NB4 (cell line): ENCODE measurements at regions not wholly inside any gene's neighbourhood (a gene's known extent, or its start where the extent isn't known, plus 50 kb on each side); places are given as distances from the start of the nearest gene placed in this dataset.

Experiments used
- CTCF ChIP-seq: IDR thresholded peaks from one replicate; pipeline ENCODE4 v1.5.1; 2012; ENCODE audit warnings: low read depth, low read length
- MYC ChIP-seq: IDR thresholded peaks from 2 replicates; pipeline ENCODE4 v1.6.1; 2011; ENCODE audit warnings: low read depth, low read length
- TF ChIP-seq, protein P1 (sequence below): IDR thresholded peaks from 2 replicates; pipeline ENCODE4 v1.6.1; 2011; ENCODE audit warnings: low read depth, low read length

- TF ChIP-seq, protein P1, sequence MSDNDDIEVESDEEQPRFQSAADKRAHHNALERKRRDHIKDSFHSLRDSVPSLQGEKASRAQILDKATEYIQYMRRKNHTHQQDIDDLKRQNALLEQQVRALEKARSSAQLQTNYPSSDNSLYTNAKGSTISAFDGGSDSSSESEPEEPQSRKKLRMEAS: no peak
- TF ChIP-seq CTCF (no peak), MYC (no peak)
Measured at GRCh38 chr1:36735436-36735835, 252.7 kb upstream of the CSF3R start.
